ENCODE measurements at regions not wholly inside any gene's neighbourhood (a gene's known extent, or its start where the extent isn't known, plus 50 kb on each side); places are given as distances from the start of the nearest gene placed in this dataset.
"Not testable (repeated sequence)": the region's sequence is repeated elsewhere in the genome, so short reads cannot be mapped to it uniquely, and the experiment has no call there.

DNA sequence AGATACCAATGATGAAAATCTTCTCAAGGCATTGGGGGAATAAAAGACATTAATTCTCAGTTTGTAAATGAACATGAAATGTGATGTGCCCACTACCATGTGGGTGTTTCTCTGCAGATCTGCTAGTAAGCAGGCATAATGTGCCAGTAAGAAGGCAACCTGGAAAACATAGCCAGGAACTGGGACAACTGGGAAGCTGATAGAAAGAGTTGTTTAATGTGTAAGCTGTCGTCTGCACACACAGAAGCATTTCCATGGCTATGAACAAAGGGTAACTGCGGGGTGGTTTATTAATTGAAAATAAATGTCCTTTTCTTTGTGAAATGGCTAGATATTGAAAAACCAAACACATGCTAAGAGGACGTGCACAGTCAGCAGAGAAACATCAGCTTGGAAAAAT, 52.0 kb downstream of the ZC3H11B start:
- DNase-seq (ENCODE audit: low spot score) = no peak

DNA sequence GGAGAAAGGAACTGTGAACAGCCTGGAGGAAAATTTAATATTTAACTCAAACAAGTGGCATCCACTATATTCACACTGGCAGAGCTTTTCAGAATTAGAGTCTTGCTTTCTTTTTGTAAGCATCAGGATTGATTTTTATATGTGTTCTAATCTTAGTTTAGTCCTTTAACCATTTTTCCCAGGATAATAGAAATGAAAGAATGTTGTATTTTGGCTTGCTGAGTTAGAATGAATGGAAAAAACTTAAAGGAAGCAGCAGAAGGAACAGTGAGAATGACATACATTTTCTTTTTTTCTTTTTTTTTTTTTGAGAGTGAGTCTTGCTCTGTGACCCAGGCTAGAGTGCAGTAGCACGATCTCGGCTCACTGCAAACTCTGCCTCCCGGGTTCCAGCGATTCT, 53.0 kb downstream of the ZC3H11B start:
- no peak for DNase-seq (ENCODE audit: low spot score)

DNA sequence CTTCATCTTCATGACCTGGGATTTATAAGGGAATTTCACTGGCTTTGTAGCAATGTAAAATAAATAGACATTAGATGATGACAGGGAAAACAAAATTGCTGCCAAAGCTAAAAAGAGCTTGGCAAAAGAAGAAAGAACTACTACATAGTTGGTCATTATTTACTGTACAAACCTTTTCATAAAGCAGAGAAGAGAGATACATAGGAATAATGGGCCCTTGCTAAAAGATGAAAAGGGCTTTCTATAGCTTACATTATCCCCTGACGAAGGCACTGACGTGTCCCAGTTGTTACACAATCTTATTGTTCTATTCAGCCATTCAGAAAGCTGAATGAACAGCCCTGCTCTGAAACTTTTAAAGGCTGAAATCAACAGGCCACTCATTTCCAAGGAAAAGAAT, 57.1 kb downstream of the ZC3H11B start:
- DNase-seq (ENCODE audit: low spot score) = peak; percentile 92

DNA sequence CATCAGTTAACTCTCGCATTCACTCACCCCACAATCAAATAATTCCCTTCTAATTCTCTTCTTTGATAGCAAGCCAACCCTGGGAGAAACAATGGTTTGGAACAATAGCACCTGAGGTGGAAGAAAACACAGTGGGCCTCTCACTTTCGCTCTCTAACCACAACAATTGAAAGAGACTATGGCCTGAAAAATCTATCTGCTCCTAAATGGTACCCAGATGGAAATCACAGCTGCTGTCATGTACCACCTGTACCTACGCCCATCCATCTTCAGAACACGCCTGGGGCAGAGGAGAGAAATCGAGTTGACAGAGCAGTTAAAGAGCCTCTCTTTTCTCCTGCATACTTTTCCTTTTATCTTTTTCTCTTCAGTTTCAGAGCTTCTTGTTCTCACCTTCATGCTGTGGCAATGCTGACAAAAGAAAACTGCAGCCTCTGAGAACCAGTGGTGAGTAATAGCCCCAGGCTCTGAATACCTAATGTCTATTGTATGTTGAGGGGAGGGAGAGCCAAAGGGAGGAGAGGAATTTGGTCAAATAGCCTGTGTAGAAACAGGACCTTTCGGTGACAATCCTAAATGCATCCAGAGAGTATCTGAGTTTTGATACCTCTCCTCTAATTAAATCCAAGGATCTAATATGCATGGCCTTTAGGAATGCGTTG, 57.7 kb downstream of the ZC3H11B start:
- peak; percentile 38 for DNase-seq (ENCODE audit: low spot score)

DNA sequence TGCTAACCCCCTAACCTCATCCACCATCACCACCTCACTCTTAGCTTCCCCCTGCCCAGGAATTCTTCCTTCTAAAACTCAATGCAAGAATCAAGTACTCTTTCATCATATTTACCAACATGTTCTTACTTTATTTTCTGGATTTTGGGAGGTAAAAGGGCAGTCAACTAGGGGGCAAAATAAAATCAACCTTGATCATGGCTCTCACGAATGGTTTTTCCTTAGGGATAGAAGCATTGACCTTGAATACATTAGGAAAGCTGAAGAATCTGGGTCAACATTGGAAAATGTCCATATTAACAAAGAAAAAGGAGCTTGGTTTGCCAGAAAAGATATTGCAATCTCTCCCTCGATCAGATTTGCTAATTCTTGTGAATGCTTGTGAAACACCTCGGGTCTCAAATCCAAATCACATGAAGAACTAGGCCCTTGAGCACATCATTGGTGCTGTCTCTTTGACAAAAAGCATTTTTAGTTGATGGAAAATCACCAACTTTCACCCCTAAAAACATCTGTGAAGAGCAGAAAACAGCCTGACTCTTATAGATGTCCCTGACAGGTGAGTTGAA, 58.9 kb downstream of the ZC3H11B start:
- DNase-seq (ENCODE audit: low spot score) = no peak

DNA sequence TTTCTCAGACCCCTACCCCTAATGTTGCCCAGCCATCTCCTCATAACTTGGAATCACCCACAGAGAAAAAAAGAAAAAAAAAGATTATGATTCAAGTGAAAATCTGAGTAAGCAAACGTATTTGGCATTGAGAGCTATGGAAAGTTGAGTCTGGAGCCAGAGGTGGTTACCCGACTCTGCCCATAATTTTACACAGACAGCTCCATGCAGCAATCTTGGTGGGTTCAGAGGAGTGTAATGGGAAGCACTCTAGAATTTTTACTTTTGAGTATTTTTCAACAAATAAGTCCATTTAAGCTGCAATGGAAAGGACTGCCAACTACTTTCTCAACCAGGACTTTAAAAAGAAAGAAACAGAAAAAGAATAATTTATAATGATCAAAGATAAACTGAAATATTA, 62.7 kb downstream of the ZC3H11B start:
- no peak for DNase-seq (ENCODE audit: low spot score)

DNA sequence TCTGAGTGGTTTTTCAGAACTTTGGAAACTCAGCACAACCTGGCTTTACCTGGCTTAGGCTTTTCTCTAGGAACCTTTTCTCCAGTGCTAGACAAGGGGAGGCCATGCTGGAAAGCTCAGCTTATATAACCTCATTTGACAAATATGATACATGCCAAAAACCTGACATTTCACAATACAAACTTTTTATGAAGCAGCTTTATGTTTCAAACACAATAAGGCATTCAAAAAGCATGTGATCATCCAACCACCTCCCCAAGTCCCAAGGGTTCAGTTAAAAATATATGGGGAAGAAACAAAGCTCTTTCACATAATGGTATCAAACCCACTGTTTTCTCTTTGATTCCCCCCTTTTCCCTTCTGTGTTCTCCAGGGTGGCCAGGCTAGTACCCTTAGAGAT, 63.7 kb downstream of the ZC3H11B start:
- DNase-seq (ENCODE audit: low spot score) = no peak

DNA sequence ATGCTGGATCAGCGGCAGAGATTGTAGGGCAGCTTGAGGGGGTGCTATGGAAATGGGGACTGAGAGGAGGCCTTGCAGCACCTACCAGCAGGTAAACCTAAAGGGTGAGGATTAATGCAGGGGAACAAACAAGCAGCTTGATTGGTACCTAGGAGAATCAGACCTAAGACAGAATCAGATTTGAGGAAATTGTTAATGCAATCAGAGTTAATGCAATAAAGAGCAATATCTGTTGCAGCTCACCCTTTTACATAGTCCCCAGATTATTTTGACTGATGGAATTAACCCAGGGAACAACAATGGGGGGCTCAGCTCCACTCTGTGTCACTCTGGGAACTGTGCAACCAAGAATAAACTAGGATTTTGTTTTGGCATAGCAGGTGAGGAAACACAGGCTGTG, 64.5 kb downstream of the ZC3H11B start:
- no peak for DNase-seq (ENCODE audit: low spot score)

DNA sequence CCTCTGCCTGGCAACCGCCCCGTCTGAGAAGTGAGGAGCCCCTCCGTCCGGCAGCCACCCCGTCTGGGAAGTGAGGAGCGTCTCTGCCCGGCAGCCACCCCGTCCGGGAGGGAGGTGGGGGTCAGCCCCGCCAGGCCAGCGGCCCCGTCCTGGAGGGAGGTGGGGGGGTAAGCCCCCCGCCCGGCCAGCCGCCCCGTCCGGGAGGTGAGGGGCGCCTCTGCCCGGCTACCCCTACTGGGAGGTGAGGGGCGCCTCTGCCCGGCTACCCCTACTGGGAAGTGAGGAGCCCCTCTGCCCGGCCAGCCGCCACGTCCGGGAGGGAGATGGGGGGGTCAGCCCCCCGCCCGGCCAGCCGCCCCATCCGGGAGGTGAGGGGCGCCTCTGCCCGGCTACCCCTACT, 67.1 kb downstream of the ZC3H11B start:
- not testable (repeated sequence) for DNase-seq (ENCODE audit: low spot score)

DNA sequence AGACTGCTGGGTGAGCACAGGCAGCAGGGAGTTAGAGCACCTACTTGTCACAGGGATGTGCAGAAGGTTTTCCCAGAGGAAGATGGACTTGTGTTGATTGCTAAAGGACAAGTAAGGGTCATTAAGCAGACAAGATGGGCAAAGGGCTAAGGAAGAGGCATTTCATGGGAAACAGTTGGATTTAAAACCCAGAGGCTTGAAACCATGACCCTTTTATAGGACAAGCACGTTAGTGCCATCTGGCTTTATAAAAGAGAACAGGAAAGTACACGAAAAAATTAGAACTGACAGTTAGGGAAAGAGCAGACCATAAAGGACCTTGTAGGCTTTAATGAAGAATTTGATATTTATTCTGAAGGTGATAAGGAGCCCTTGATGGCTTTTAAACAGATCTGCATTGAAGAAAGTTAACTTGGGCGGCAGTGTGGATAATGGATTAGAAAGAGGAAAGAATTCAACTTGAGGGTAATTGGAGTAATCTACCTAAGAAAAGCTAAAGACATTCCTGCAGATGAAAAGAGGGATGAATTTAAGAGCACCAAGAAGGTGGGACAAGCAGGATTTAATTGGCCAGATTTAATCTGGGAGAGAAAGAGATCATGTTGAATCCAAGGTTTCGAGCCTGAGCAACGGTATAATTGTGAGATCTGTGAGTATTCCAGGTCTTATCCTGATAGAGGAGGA, 68.6 kb downstream of the ZC3H11B start:
- peak; percentile 17 for DNase-seq (ENCODE audit: low spot score)

DNA sequence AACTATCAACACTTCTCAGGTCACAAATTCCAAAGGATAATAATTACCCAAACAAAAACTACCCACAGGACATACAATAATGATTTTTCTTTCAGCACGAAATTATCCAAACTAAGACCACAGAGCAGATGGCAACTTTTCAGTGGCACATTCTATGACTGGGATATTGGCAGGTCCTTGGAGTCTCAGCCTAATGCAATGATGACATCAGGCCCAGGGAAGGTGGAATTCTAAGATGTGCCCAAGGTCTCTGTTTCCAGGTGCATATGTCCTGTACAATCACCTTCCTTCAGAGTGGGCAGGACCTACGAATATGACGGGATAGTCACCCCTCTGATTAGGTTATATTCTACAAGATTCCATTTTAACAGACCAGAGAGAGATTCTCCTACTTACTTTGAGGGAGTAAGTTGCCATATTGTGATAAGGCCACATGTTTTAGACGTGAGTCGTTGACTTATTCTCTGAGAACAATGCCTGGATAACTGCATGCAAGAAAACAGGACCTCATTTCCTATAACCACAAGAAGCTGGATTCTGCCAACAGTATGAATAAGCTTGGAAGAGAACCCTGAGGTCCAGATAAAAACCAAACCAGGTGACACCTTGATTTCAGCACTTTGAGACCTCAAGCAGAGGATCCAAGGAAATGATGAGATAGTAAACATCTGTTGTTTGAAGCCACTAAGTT, 69.9 kb downstream of the ZC3H11B start:
- DNase-seq (ENCODE audit: low spot score) = no peak

DNA sequence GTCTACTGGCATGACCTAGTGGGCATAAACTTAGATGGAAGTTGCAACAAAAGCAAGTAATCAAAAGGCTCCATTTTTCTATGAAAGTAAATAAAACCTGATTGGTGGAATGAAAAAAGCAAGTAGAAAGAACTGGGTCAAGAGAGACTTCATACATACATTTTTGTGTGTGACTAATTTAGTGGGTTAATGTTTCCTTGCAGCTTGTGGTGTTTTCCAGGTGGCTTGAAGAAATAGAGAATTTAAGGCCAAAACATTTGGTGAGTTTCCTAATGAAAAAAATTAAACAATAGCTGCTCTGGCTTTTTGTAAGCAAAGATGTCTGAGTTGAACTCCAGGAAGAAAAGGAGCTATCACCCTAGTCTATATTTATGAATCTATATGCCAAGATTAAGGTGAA, 71.0 kb downstream of the ZC3H11B start:
- DNase-seq (ENCODE audit: low spot score) = no peak

DNA sequence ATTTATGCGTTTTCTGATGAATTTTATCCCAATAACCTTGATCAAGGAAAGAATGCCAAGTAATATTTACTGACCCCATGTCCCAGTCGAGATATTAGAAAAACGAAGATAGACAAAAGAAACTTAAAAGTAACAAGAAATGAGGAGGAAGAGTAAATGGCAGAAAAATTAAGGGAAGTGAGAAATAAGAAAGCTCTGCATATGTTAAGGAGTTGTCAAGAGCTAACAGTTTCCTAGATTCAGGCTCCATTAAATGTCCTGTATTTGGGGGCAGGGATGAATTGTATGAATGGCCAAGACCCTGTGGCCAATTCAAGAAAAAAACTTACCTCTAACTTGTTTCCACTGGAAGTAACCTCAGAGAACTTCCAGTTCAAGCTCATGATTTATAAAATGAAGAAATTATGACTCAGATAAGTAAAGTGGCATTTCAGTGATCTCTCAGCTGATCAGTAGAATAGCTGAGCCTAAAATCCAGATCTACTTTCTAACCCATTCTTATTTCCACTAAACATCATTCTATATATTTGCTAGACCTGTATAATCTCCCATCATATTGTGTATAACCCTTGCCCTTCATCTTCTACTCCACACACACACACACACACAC, 73.2 kb downstream of the ZC3H11B start:
- DNase-seq (ENCODE audit: low spot score) = no peak

DNA sequence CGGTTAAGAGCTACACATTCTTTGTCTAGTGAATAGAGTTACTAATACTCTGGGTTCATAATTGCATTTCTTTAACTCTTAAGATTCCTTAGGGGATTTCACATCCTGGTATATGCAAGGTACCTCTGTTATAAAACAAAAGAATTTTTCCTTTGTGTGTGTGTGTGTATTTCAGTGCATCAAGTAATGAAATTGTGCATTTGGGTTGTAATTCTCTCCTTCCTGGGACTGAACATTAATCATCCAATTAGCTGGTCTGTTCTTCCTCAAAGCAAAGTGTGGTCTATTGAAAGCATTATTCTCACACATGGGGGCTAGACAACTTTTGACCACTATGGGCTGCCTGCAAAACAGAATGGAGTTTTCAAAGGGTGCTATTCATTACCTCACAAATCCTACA, 74.0 kb downstream of the ZC3H11B start:
- DNase-seq (ENCODE audit: low spot score) = no peak

DNA sequence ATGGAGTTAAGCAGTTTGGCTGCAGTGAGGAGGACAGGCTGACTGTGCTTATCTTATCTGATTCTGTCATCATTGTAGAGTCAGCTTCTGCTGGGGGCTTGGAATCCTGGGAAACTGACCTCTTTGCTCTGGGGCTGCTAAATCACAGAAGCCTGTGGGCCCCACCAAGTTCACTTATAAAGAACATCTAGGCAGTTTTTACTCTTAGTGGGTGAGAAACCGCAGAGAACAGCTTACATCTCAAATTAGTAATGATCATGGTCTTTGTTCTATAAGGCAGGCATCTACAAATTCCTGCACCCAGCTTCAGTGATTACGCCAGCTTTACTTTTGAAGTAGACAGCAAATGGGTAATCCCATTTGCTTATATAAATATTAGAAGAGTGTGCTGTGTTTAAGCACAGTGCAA, 75.7 kb downstream of the ZC3H11B start:
- no peak for DNase-seq (ENCODE audit: low spot score)

DNA sequence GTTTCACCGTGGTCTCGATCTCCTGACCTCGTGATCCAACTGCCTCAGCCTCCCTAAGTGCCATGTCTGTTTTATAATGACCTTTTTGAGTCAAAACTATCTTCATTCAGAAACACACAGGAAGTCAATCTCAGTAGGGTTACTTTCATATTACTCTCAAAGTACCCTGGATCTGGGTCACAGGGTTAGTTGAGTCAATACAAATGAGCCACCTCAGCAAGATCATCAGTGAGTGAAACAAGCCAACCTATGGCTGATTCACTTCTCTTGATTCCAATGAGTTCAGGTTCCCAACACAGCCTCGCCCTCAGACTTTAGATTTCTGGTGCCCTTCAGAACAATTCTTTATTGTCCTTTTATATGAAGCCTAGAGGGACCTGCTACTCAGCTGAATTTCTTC, 76.9 kb downstream of the ZC3H11B start:
- no peak for DNase-seq (ENCODE audit: low spot score)

DNA sequence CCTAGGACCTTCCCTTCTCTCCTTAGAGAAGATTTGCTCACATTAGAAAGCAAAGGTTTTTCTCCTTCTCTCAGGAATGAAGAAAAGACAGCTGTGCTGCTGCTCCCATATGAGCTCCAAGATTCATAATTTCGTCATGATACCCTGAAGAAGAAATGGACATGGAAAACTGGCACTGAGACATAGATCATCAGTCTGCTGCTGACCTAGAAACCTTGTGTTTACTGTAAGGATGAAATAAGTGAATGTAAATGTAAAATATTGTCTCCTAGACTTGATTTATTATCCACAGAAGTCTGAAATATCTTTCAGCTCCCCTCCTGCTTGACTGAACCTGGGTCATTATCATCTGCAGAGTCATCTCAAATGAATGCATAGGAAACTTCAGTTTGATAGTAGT, 77.9 kb downstream of the ZC3H11B start:
- DNase-seq (ENCODE audit: low spot score) = no peak

DNA sequence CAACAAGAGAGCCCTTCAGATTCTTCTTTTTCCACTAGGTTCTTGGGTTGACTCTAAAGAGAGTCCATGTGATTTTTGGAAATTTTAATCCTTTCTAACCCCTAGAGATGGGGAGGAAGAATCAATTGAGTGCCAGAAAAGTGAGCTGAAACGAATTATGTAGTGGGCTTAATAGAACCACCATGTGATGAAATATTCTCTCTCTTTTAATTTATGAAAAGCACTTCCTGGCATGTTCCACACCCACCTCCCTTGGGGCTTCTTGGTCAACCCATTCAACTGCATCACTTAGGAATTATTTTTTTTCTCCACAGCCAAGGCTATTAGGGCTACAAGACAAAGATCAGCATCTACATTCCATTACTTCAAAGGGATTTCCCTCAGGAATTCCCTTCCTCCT, 79.6 kb downstream of the ZC3H11B start:
- no peak for DNase-seq (ENCODE audit: low spot score)

DNA sequence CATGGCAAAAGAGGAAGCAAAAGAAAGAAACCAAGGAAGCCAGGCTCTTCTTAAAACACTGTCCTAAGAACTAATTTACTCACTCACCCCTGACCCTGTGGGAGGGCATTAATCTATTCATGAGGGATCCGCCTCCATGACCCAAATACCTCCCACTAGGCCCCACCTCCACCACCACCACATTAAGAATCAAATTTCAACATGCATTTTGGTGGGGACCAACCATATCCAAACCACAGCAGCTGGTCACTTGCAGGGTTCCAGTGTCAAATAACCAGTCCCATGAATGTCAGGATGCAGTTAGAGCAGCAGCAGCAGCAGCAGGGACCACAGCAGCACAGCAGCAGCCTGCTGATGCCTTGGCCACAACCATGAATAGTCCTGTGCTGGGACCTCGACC, 83.8 kb downstream of the ZC3H11B start:
- no peak for DNase-seq (ENCODE audit: low spot score)

DNA sequence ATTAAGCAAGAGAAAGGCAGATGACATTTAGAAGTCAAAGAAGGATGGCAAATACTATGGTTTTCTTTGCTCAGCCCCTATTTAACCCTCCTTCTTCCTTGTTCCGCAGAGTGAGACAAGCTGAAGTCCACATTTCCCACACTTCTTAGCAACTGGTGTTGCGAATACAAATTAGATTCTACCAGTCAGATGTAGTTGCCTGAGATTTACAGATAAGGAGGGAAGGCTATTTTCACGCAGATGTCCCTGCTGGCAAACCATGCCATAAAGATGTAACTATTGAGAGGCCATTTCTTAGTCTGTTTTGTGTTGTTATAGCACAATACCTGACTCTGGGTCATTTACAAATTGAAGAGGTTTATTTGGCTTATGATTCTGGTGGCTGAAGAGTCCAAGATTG, 84.3 kb downstream of the ZC3H11B start:
- DNase-seq (ENCODE audit: low spot score) = no peak

DNA sequence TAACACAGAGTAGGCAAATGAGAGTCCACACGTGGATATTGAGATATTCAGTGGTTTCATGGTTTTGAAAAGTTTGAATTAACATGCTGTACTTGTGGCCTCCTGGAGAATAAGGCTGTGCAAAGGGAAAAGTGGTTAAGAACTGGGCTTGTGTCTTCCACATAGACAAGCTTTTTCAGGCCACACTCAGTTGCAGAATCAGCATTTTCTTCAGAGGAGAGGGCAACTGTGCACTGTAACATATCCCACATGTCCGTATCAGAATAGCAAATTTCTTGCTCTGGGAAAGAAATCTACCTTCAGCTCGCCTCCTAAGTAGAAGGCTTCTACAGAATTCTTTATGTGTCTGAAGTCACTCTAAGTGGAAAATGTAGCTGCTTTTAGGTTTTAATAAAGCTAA, 84.9 kb downstream of the ZC3H11B start:
- DNase-seq (ENCODE audit: low spot score) = no peak

DNA sequence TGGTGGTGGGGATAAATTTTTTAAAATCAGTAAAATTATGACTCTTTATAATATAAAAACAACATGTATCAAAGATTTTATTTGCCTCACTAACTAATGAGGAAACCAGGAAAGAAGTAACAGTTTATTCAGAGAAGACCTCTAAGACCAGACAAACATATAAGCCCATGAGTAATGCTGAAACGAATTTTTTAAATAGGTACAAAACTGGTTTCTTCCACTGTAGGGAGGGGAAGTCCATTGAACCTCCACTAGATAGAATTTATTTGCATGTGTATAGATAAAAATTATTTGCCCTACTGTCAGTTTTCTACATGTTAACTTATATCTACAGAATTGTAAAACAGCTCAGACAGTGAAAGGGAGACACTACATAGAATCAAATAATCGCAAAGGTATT, 86.8 kb downstream of the ZC3H11B start:
- no peak for DNase-seq (ENCODE audit: low spot score)

DNA sequence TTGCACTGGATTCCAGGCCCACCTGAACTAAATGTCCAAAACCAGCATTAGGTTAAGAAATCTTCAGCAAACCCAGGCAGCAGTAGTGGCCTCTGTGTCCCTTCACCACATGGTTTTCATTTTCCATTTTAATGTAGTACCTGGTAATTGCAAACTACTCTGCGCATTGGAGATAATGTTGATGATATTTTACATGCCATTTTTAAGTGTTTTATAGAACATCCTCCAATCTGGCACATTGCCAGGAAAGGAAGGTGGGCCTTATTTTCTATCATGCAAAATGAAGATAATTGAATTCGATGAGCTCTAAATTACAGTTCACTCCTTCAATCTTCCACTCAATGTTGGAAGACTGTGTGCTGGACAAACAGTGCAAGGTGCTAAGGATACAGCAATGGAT, 89.5 kb downstream of the ZC3H11B start:
- DNase-seq (ENCODE audit: low spot score) = no peak

All from pons (tissue), 1 donor.